GM10266 (cell line): ENCODE measurements at regions not wholly inside any gene's neighbourhood (a gene's known extent, or its start where the extent isn't known, plus 50 kb on each side); places are given as distances from the start of the nearest gene placed in this dataset.

Experiments
- DNase-seq: peaks from one replicate; pipeline ENCODE4 v3.0.0; 2012; ENCODE audit errors: extremely low spot score
- TF ChIP-seq, protein P1 (sequence below): IDR thresholded peaks from 2 replicates; pipeline ENCODE4 v1.5.1; 2012; ENCODE audit warnings: mild to moderate bottlenecking, low read depth; ENCODE audit not compliant: control insufficient read depth, insufficient read depth; ENCODE audit errors: missing control alignments

DNA sequence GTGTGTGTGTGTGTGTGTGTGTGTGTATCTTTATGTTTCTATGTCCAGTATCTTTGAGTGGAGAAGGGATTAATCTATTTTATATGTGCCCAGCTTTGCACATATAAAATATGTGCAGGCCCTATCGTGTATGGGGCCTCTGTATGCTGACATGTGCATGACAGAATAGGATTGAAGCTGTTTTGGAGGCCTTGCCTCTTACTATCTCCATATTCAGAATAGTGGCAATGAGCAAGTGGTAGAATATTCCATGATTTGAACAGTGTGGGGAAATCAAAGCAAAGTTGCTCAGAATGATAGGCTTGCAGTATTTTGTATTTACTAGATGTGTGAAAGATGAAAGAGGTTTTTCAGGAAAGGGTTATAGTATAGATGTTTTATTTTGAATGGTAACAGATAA is 480.8 kb downstream of the XIRP2 start:
- TF ChIP-seq, protein P1, sequence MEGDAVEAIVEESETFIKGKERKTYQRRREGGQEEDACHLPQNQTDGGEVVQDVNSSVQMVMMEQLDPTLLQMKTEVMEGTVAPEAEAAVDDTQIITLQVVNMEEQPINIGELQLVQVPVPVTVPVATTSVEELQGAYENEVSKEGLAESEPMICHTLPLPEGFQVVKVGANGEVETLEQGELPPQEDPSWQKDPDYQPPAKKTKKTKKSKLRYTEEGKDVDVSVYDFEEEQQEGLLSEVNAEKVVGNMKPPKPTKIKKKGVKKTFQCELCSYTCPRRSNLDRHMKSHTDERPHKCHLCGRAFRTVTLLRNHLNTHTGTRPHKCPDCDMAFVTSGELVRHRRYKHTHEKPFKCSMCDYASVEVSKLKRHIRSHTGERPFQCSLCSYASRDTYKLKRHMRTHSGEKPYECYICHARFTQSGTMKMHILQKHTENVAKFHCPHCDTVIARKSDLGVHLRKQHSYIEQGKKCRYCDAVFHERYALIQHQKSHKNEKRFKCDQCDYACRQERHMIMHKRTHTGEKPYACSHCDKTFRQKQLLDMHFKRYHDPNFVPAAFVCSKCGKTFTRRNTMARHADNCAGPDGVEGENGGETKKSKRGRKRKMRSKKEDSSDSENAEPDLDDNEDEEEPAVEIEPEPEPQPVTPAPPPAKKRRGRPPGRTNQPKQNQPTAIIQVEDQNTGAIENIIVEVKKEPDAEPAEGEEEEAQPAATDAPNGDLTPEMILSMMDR: no peak
- DNase-seq: no peak

DNA sequence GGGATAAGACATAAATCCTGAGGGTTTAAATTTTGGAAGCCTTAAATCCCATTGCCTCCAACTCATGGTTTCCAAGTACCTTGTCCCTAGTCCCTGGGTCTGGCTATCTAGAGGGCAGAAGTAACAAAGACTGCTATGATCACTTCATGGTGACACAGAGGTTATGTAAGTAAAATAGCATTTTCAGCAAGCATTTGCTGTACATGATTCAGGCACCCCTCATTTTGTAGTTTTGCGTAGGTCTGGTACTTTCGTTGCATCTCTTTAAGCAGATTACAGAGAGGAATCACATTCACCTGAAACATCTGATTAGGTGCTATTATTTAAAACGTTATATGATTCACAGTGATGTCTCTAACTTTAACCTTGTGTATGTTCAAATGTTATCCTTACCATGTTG is 480.1 kb downstream of the XIRP2 start:
- DNase-seq: no peak
- TF ChIP-seq, protein P1: no peak

DNA sequence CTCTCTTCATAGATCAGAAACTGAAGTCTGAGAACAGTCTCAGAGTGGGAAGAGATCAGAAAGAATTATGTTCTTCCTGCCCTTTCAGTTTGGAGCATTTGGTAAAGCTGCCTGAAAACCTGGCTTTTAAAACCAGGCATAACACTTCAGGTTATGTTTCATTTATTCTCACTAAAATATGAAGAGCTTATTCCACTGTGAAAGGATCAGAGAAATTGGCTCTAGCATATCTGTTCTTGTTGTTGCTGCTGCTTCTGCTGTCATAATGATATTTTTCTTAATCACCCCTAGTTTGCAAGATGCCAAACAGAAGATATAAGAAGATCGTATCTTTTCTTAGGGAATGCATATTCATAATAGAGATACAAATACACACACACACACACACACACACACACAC is 476.9 kb downstream of the XIRP2 start:
- TF ChIP-seq, protein P1: no peak
- DNase-seq: no peak

DNA sequence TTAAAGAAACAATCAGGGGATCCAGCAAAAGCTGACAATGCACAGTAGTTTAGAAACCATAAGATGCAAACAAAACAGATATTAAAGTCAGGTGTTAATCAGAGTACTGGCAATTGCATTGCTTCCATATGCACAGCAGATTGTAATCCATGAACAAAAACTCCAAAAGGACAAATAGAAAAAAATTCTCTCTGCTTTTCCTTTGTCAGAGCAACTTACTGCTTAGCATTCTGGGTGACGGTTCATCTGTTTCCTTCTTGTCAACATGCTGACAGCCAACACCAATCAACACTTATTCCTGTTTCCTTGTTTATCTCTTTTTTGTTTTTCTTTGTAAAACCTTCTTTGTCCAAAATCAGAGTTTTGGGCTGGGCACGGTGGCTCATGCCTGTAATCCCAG is 473.1 kb downstream of the XIRP2 start:
- TF ChIP-seq, protein P1: no peak
- no peak for DNase-seq

DNA sequence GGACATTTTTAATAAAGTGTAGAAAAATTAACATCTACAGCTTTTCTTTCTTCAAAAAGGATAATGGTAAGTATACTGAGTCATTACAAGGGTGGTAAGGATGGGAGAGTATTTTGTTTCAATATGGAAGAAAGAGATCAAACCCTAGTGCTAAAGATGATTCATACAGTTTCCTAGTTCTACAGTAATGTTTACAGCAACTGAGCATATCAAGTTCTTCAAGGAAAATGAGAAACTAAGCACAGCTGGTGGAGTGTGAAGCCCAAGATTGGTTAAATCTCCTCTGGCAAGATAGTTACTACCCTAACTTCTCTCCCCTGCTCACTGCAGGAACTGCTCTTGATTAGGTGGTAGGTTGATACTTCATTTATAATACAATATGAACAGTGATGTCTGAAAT is 467.5 kb downstream of the XIRP2 start:
- TF ChIP-seq, protein P1: no peak
- DNase-seq: no peak

DNA sequence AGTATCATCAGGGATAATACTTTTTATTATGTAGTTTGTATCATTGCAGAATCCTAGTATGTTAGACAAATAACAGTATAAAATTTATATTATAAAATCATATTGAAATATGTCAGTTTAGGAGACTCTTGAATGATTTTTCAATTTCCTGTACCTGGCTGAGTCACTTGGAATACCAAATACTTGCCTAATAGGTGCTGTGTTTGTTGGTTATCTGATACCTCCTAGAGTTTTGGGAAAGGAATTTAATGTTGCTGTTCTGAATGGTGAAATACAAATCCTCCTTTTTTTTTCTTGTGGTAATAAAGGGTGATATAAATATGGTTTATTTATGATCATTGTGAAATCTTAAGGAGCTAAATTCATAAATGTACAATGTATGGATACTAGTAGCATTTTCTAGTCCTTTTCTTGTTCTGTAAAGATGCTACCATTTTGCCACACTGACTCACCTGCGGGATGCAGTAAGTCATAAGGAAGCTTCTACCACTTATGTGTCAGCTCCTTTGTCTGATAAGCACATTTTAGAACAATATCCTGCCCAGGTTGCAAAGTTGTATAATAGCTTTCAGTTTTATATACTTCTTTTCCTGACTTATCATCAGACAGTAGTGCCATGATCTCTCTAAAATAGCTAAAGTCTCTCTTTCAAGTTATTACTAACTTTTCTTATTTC is 465.5 kb downstream of the XIRP2 start:
- DNase-seq: no peak
- TF ChIP-seq, protein P1: no peak

DNA sequence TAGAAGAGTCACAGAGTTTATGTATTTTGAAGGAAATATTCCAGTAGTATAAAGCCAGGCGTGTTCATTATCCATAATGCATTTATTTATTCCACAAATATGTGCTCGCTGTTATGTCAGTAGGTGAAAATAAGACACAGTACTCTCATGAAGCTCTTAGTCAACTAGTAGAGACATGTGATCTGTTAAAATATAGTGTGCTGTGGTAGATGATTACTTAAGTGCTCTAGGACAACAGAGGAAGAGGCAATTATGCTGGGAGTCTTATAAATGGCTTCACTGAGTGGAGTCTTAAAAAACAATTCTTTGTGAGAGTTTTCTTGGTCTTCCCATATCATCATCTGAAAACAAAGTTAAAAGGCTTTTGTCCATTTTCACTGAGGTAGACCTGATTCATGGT is 457.3 kb downstream of the XIRP2 start:
- TF ChIP-seq, protein P1: no peak
- DNase-seq: no peak
